GM12878 (cell line): ENCODE measurements at regions not wholly inside any gene's neighbourhood (a gene's known extent, or its start where the extent isn't known, plus 50 kb on each side); places are given as distances from the start of the nearest gene placed in this dataset.

ENCODE experiments used
- ATAC-seq: fragments of 200-7000 bp; cut with Tn5 transposase; 3 replicates; pipeline ENCODE4 v1.9.1; 2020; ENCODE audit warnings: mild to moderate bottlenecking, moderate library complexity
- BruUV-seq: library from RNA; stranded (reverse); fragments of 400-500 nt; replicated peaks from 2 replicates; lab custom pipeline; 2021; lab: Mats Ljungman, UMichigan
- CTCF ChIA-PET: fragments of 300-600 bp; sonication (Branson Sonifier 250); formaldehyde crosslinking; extraction: SDS; loops from one replicate; lab custom pipeline; 2021; ENCODE audit warnings: inconsistent platforms; lab: Yijun Ruan, JAX
- POLR2A ChIA-PET: fragments of 350-600 bp; formaldehyde crosslinking; extraction: SDS; loops from one replicate; lab custom pipeline; 2021; ENCODE audit warnings: inconsistent platforms; lab: Charles Lee
- RAD21 ChIA-PET: fragments of 300-600 bp; sonication (Branson Sonifier 250); formaldehyde crosslinking; loops from one replicate; lab custom pipeline; 2023; ENCODE audit warnings: antibody characterized with exemption; ENCODE audit not compliant: unreplicated experiment; lab: Charles Lee
- SMC1A ChIA-PET: fragments of 300-600 bp; sonication (Branson Sonifier 250); formaldehyde crosslinking; loops from one replicate; lab custom pipeline; 2023; ENCODE audit not compliant: unreplicated experiment, uncharacterized antibody; lab: Charles Lee
- DNase-seq: peaks from one replicate; pipeline ENCODE4 v3.0.0-alpha.2; 2011; ENCODE audit warnings: low read depth, low spot score
- FAIRE-seq: peaks from 3 replicates; lab custom pipeline; 2011; peaks lifted over from hg19 to GRCh38; lab: Jason Lieb, UNC
- H2AFZ ChIP-seq: 2 replicates; pipeline ENCODE4 v1.6.0; 2011; ENCODE audit warnings: low read depth, low read length, control low read depth; ENCODE audit not compliant: control insufficient read depth
- H3K27ac ChIP-seq: 2 replicates; pipeline ENCODE4 v1.5.1; 2011; ENCODE audit warnings: control low read depth; ENCODE audit not compliant: control insufficient read depth, insufficient read depth
- H3K27me3 ChIP-seq, 2 experiments: replicated peaks in 1 of 2; 2 replicates each; pipeline versions ENCODE4 v1.6.0 to v1.6.1; 2011; ENCODE audit warnings: low read length in 1 of 2; ENCODE audit not compliant: control insufficient read depth in 2 of 2, insufficient read depth in 2 of 2
- H3K36me3 ChIP-seq, 2 experiments: 2 replicates each; pipeline ENCODE4 v1.5.1; 2011; ENCODE audit warnings: low read length in 1 of 2; ENCODE audit not compliant: control insufficient read depth in 2 of 2, insufficient read depth in 2 of 2
- H3K4me1 ChIP-seq: 2 replicates; pipeline ENCODE4 v1.6.1; 2011; ENCODE audit warnings: mild to moderate bottlenecking, low read length, moderate library complexity, mixed read lengths; ENCODE audit not compliant: control insufficient read depth, insufficient read depth
- H3K4me2 ChIP-seq: 2 replicates; pipeline ENCODE4 v1.6.0; 2011; ENCODE audit warnings: control low read depth; ENCODE audit not compliant: control insufficient read depth, insufficient read depth
- H3K4me3 ChIP-seq: fragments of 200-600 bp; sonication (generic); 2 replicates; pipeline ENCODE4 v1.5.1; 2016
- H3K79me2 ChIP-seq: 2 replicates; pipeline ENCODE4 v1.6.0; 2011; ENCODE audit warnings: low read length; ENCODE audit not compliant: control insufficient read depth, insufficient read depth
- H3K9ac ChIP-seq: 2 replicates; pipeline ENCODE4 v1.8.0; 2011; ENCODE audit warnings: low read length, control low read depth, mixed read lengths; ENCODE audit not compliant: control insufficient read depth, insufficient read depth
- H3K9me3 ChIP-seq: replicated peaks from 3 replicates; pipeline ENCODE4 v1.5.1; 2011; ENCODE audit warnings: mild to moderate bottlenecking, low read length; ENCODE audit not compliant: control insufficient read depth, insufficient read depth
- H4K20me1 ChIP-seq: 2 replicates; pipeline ENCODE4 v1.6.0; 2011; ENCODE audit not compliant: control insufficient read depth, insufficient read depth
- ASH2L ChIP-seq: fragments of 300-600, 200-600 bp; sonication (generic); IDR thresholded peaks from 2 replicates; pipeline ENCODE4 v1.6.1; 2017; ENCODE audit warnings: low read depth, mild to moderate bottlenecking, borderline replicate concordance
- CHD1 ChIP-seq: IDR thresholded peaks from 2 replicates; pipeline ENCODE4 v1.6.1; 2012; ENCODE audit warnings: low read depth, low read length, improper control_type of control experiment
- FOXK2 ChIP-seq: fragments of 450-650 bp; IDR thresholded peaks from 2 replicates; pipeline ENCODE4 v1.6.1; 2017; ENCODE audit warnings: mild to moderate bottlenecking, moderate library complexity
- GATAD2B ChIP-seq: fragments of 450-650 bp; conservative IDR thresholded peaks from 2 replicates; pipeline ENCODE4 v1.6.1; 2017; ENCODE audit warnings: low read depth, mild to moderate bottlenecking, moderate library complexity
- IKZF2 ChIP-seq, 2 experiments: fragments of 450-650 bp; IDR thresholded peaks; 2 replicates each; pipeline ENCODE4 v1.6.1; 2017; ENCODE audit warnings: mild to moderate bottlenecking in 2 of 2, moderate library complexity in 2 of 2
- KDM1A ChIP-seq: fragments of 200-600 bp; sonication (generic); IDR thresholded peaks from 2 replicates; pipeline ENCODE4 v1.6.1; 2016; ENCODE audit warnings: borderline replicate concordance
- LARP7 ChIP-seq: fragments of 450-650 bp; IDR thresholded peaks from 2 replicates; pipeline ENCODE4 v1.6.1; 2017; ENCODE audit warnings: mild to moderate bottlenecking
- MTA2 ChIP-seq: fragments of 450-650 bp; IDR thresholded peaks from 2 replicates; pipeline ENCODE4 v1.6.1; 2016; ENCODE audit warnings: low read depth, mild to moderate bottlenecking, moderate library complexity
- NFXL1 ChIP-seq: fragments of 450-650 bp; IDR thresholded peaks from 2 replicates; pipeline ENCODE4 v1.6.1; 2017; ENCODE audit warnings: antibody characterized with exemption, mild to moderate bottlenecking, borderline replicate concordance
- NFYB ChIP-seq: IDR thresholded peaks from 2 replicates; pipeline ENCODE4 v1.6.1; 2011; ENCODE audit warnings: low read depth, mild to moderate bottlenecking, low read length, improper control_type of control experiment, moderate library complexity; ENCODE audit not compliant: insufficient read depth
- PML ChIP-seq: IDR thresholded peaks from 2 replicates; pipeline ENCODE4 v1.6.1; 2012; ENCODE audit warnings: low read length, inconsistent platforms
- SIX5 ChIP-seq: IDR thresholded peaks from 2 replicates; pipeline ENCODE4 v1.6.1; 2011; ENCODE audit warnings: mild to moderate bottlenecking, low read depth, low read length, moderate library complexity; ENCODE audit not compliant: severe bottlenecking
- SMAD1 ChIP-seq: fragments of 450-650 bp; IDR thresholded peaks from 2 replicates; pipeline ENCODE4 v1.6.1; 2018; ENCODE audit warnings: mild to moderate bottlenecking, low read depth; ENCODE audit not compliant: partially characterized antibody
- STAT1 ChIP-seq: fragments of 450-650 bp; conservative IDR thresholded peaks from 2 replicates; pipeline ENCODE4 v1.6.1; 2014; ENCODE audit warnings: antibody characterized with exemption, mild to moderate bottlenecking
- YBX1 ChIP-seq: fragments of 450-650 bp; IDR thresholded peaks from 2 replicates; pipeline ENCODE4 v1.6.1; 2016; ENCODE audit warnings: antibody characterized with exemption
- ZNF207 ChIP-seq: fragments of 450-650 bp; IDR thresholded peaks from 2 replicates; pipeline ENCODE4 v1.6.1; 2014; ENCODE audit warnings: antibody characterized with exemption, mild to moderate bottlenecking, borderline replicate concordance
- ZNF274 ChIP-seq: IDR thresholded peaks from one replicate; pipeline ENCODE4 v1.8.0; 2011; ENCODE audit not compliant: insufficient read length, insufficient read depth
- WGBS: methylation state at CpG from one replicate; pipeline ENCODE4 v1.1.6; 2016; ENCODE audit warnings: low lambda C conversion rate; ENCODE audit not compliant: insufficient replicate concordance, insufficient coverage; ENCODE audit errors: missing lambda C conversion rate; 5-methylcytosine and 5-hydroxymethylcytosine counted together
- in situ Hi-C: fragments of 300-500 bp; cut with MboI; formaldehyde crosslinking; loops from 9 replicates; pipeline ENCODE4 v1.14.3; 2018; ENCODE audit warnings: mixed read lengths
- intact Hi-C: fragments of 100-400 bp; cut with micrococcal nuclease; formaldehyde crosslinking; loops from one replicate; pipeline ENCODE4 v1.14.2; 2022; ENCODE audit not compliant: unreplicated experiment
- TF ChIP-seq, protein P1 (sequence below): IDR thresholded peaks from 2 replicates; pipeline ENCODE4 v1.6.1; 2011; ENCODE audit warnings: borderline replicate concordance, low read depth, mild to moderate bottlenecking, moderate library complexity, low read length; ENCODE audit not compliant: insufficient read depth, poor library complexity, severe bottlenecking
- TF ChIP-seq, protein P2 (sequence below): IDR thresholded peaks from 2 replicates; pipeline ENCODE4 v1.6.1; 2012; ENCODE audit warnings: low read length, inconsistent platforms

DNA sequence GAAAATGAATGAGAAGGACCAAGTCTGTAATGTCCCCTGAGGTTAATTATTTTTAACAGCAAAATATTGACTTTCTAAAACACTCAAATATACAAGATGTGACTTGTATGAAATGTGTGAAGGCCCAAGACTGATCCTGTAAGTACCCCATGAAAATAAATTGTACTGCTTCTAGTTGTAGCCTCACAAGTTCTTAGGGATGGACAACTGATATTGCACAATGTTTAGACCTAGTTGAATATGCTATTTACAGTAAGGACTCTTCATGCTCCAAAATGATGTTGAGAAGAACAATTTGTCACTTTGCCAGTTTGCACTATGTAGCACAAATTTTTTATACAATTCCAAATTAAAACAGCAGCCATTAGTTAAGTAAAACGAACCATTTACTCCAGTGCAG is 139.7 kb upstream of the GDNF start (continued):
- TF ChIP-seq IKZF2 (IDR thresholded peaks at IDR 0.05) = no peak
- TF ChIP-seq NFYB = no peak
- TF ChIP-seq GATAD2B = no peak
- no peak for TF ChIP-seq SMAD1
- TF ChIP-seq, protein P1, sequence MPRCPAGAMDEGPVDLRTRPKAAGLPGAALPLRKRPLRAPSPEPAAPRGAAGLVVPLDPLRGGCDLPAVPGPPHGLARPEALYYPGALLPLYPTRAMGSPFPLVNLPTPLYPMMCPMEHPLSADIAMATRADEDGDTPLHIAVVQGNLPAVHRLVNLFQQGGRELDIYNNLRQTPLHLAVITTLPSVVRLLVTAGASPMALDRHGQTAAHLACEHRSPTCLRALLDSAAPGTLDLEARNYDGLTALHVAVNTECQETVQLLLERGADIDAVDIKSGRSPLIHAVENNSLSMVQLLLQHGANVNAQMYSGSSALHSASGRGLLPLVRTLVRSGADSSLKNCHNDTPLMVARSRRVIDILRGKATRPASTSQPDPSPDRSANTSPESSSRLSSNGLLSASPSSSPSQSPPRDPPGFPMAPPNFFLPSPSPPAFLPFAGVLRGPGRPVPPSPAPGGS = no peak
- no peak for TF ChIP-seq PML
- no peak for TF ChIP-seq NFXL1
- TF ChIP-seq, protein P2, sequence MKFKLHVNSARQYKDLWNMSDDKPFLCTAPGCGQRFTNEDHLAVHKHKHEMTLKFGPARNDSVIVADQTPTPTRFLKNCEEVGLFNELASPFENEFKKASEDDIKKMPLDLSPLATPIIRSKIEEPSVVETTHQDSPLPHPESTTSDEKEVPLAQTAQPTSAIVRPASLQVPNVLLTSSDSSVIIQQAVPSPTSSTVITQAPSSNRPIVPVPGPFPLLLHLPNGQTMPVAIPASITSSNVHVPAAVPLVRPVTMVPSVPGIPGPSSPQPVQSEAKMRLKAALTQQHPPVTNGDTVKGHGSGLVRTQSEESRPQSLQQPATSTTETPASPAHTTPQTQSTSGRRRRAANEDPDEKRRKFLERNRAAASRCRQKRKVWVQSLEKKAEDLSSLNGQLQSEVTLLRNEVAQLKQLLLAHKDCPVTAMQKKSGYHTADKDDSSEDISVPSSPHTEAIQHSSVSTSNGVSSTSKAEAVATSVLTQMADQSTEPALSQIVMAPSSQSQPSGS = no peak
- no peak for TF ChIP-seq STAT1
- TF ChIP-seq LARP7 = no peak
- TF ChIP-seq ASH2L = no peak
- no peak for TF ChIP-seq ZNF274

DNA sequence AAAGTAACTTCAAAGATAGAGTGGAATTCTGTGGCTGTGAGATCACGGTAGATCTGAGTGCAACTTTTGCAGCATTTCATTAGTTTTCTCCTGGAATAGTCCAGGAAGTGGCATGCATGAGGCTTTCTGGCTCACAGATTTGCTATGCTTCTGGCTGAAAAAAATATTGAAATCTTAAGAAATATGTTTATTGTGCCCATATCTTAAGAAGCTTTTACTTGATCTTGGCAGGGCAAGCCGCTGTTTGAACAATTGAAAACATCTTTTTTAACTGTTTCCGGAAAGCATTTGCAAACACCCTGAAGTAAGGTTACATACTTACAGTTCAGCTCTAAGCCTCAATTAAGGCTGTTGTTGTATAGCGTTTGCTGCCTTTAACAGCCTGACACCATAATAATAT is 135.7 kb upstream of the GDNF start:
- Histone ChIP-seq H3K9me3 (no peaks in the 10 kb centered on the region), H3K9ac (no peak overlapping the region), H3K27ac (no peak overlapping the region), H2AFZ (no peak overlapping the region), H3K4me1 (no peaks in the 10 kb centered on the region), H4K20me1 (no peaks in the 10 kb centered on the region), H3K4me2 (no peak overlapping the region), H3K27me3 (no peaks in the 10 kb centered on the region; a peak in 1 of 4 replicates), H3K4me3 (no peak overlapping the region), H3K79me2 (no peaks in the 10 kb centered on the region), H3K36me3 (no peaks in the 10 kb centered on the region)
- 54% methylated on average over 4 of the region's 4 CpGs for WGBS
- FAIRE-seq = no peak
- TF ChIP-seq MTA2 (no peak), YBX1 (no peak), KDM1A (no peak), CHD1 (no peak), ZNF207 (no peak), ZNF274 (no peak), SIX5 (no peak), FOXK2 (no peak)
- no TSS peak for BruUV-seq
- ChIA-PET RAD21 (no interaction called here), SMC1A (no interaction called here), POLR2A (no interaction called here), CTCF (no interaction called here)
- intact Hi-C loops (no loop called here), in situ Hi-C loops (no loop called here)
- no peak for DNase-seq
- no peak for ATAC-seq
